ENCODE measurements at regions not wholly inside any gene's neighbourhood (a gene's known extent, or its start where the extent isn't known, plus 50 kb on each side); places are given as distances from the start of the nearest gene placed in this dataset.

DNA sequence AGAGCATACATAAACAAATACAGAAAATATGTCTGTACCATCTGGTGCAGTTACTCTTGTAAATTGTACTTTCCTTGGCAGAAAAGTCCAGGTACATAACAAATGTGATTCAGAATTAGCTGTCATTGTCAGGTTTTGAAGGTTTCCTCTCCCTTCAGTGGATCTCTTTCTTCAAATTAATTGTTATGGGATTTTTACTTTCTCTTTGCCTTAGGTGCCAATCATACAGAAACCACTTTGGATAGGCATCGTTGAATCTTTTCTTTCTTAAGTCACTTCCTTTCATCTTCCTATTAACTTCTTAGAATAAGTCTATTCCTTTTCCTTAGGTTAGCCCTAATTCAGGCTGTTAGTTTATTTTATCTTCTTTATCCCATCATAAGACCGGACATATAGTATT is 1992.1 kb upstream of the IGFBP7 start:
- TF ChIP-seq, protein P1, sequence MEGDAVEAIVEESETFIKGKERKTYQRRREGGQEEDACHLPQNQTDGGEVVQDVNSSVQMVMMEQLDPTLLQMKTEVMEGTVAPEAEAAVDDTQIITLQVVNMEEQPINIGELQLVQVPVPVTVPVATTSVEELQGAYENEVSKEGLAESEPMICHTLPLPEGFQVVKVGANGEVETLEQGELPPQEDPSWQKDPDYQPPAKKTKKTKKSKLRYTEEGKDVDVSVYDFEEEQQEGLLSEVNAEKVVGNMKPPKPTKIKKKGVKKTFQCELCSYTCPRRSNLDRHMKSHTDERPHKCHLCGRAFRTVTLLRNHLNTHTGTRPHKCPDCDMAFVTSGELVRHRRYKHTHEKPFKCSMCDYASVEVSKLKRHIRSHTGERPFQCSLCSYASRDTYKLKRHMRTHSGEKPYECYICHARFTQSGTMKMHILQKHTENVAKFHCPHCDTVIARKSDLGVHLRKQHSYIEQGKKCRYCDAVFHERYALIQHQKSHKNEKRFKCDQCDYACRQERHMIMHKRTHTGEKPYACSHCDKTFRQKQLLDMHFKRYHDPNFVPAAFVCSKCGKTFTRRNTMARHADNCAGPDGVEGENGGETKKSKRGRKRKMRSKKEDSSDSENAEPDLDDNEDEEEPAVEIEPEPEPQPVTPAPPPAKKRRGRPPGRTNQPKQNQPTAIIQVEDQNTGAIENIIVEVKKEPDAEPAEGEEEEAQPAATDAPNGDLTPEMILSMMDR (conservative IDR thresholded peaks at IDR 0.05; ENCODE audit: low read depth, low read length) = no peak
- H3K4me3 ChIP-seq (ENCODE audit: low read length) = no peak overlapping the region
- DNase-seq (ENCODE audit: low read depth) = no peak

DNA sequence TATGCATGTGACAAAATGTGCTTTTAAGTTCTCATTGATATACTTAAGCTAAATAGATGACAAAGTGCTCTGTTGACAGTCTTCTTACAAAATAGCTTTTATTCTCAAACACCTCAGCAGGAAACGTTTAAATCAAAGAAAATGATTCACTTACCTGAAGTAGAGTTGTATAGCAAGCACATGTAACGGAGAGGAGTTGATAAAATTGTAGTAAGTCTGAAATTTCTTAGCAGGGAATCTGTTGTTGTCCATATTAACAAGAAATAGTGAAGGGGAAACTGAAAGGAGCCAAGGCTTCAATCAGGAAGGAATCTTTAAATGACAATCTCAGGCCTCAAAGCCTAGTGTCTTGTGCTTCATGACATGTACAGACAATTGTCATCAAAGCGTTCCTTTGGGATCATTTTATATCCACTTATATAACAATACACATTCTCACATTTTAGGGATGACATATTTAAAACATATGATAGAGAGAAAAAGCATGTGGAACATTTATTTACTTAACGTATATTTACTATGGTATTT is 2010.2 kb upstream of the IGFBP7 start:
- no peak for DNase-seq (ENCODE audit: low read depth)
- no peak overlapping the region for H3K4me3 ChIP-seq (ENCODE audit: low read length)
- TF ChIP-seq, protein P1 (conservative IDR thresholded peaks at IDR 0.05; ENCODE audit: low read depth, low read length) = no peak

GRCh38 chr4:59122626-59123025 is 2012.4 kb upstream of the IGFBP7 start:
- no peak overlapping the region for H3K4me3 ChIP-seq (ENCODE audit: low read length)
- TF ChIP-seq, protein P1 (conservative IDR thresholded peaks at IDR 0.05; ENCODE audit: low read depth, low read length) = no peak
- no peak for DNase-seq (ENCODE audit: low read depth)

GRCh38 chr4:59126159-59126558 is 2016.0 kb upstream of the IGFBP7 start:
- no peak for DNase-seq (ENCODE audit: low read depth)
- no peak overlapping the region for H3K4me3 ChIP-seq (ENCODE audit: low read length)
- TF ChIP-seq, protein P1 (conservative IDR thresholded peaks at IDR 0.05; ENCODE audit: low read depth, low read length) = no peak

GRCh38 chr4:59127006-59127405 is 2016.8 kb upstream of the IGFBP7 start:
- DNase-seq (ENCODE audit: low read depth) = no peak
- H3K4me3 ChIP-seq (ENCODE audit: low read length) = no peak overlapping the region
- TF ChIP-seq, protein P1 (conservative IDR thresholded peaks at IDR 0.05; ENCODE audit: low read depth, low read length) = no peak

DNA sequence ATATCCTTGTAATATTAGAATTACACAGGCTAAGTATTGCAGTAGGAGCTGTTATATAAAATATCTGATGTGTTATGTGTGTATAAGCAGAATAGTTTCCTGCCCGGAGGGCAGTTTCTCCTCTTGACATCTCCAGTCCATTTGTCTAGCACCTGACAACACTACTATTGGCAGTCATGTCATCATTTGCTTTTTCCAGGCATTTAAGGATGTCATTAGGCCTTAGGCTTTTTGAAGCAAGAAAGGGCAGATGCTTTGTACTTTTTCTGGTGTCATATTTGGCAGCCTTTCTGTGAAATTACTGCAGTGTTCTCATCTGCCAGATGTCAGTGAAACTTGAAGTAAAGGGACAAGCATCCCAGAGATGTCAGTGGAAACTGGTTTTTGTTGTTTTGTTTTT is 2017.6 kb upstream of the IGFBP7 start:
- DNase-seq (ENCODE audit: low read depth) = no peak
- TF ChIP-seq, protein P1 (conservative IDR thresholded peaks at IDR 0.05; ENCODE audit: low read depth, low read length) = no peak
- H3K4me3 ChIP-seq (ENCODE audit: low read length) = no peak overlapping the region

GRCh38 chr4:59135248-59135985 is 2025.2 kb upstream of the IGFBP7 start:
- no peak overlapping the region for H3K4me3 ChIP-seq (ENCODE audit: low read length)
- TF ChIP-seq, protein P1 (conservative IDR thresholded peaks at IDR 0.05; ENCODE audit: low read depth, low read length) = no peak
- no peak for DNase-seq (ENCODE audit: low read depth)

All from retinal pigment epithelial cell (primary cell).